ENCODE measurements at regions not wholly inside any gene's neighbourhood (a gene's known extent, or its start where the extent isn't known, plus 50 kb on each side); places are given as distances from the start of the nearest gene placed in this dataset.

- Mint-ChIP-seq H3K4me3 (no peak overlapping the region), H3K9me3 (no peaks in the 10 kb centered on the region), H3K27ac (no peak overlapping the region), H3K27me3 (peaks cover 0 to 8% of the 10 kb centered on the region in 2 donors), H3K36me3 (no peaks in the 10 kb centered on the region), H3K4me1 (no peaks in the 10 kb centered on the region)
- peaks cover 0 to 15% of the 10 kb centered on the region in 2 experiments for H3K27me3 ChIP-seq (replicated peaks in 1 of 2; ENCODE audit: control insufficient read depth in 2 of 2, extremely low read depth in 1 of 2, insufficient read depth in 2 of 2, low read length in 1 of 2)
- ATAC-seq (replicated peaks in 1 of 4) (no peak), DNase-seq (no peak)
- no peaks in the 10 kb centered on the region for H3K36me3 ChIP-seq (ENCODE audit: control insufficient read depth in 2 of 2, extremely low read depth in 1 of 2, insufficient read depth in 1 of 2, low read length in 1 of 2)
- H3K27ac ChIP-seq (ENCODE audit: low read length): no peak overlapping the region
- H3K9me3 ChIP-seq: no peaks in the 10 kb centered on the region
- ChIA-PET POLR2A (no interaction called here), CTCF (interaction anchor here in 1 of 2 donors (0.6 kb wide), 1 partner anchor 8 kb away, joined by 3 read pairs; no protein-coding TSS in a partner anchor)
- H3K4me3 ChIP-seq (ENCODE audit: control insufficient read depth in 1 of 2, extremely low read depth in 1 of 2, low read length in 1 of 2): no peak overlapping the region
- WGBS (ENCODE audit: insufficient coverage): 94% methylated on average over 2 of the region's 4 CpGs
- no peaks in the 10 kb centered on the region for H3K4me1 ChIP-seq (ENCODE audit: control insufficient read depth in 1 of 2, extremely low read depth in 1 of 2, insufficient read depth in 2 of 2, low read length in 2 of 2)
These were observed 154.4 kb upstream of the HES1 start for GRCh38 chr3:193981504-193981903.

GRCh38 chr3:193982258-193982659, 153.7 kb upstream of the HES1 start:
- H3K27me3 ChIP-seq (replicated peaks in 1 of 2; ENCODE audit: control insufficient read depth in 2 of 2, extremely low read depth in 1 of 2, insufficient read depth in 2 of 2, low read length in 1 of 2): peaks cover 0 to 14% of the 10 kb centered on the region in 2 experiments
- H3K36me3 ChIP-seq (ENCODE audit: control insufficient read depth in 2 of 2, extremely low read depth in 1 of 2, insufficient read depth in 1 of 2, low read length in 1 of 2): no peaks in the 10 kb centered on the region
- peaks cover 0 to 2% of the 10 kb centered on the region in 2 experiments for H3K4me1 ChIP-seq (ENCODE audit: control insufficient read depth in 1 of 2, extremely low read depth in 1 of 2, insufficient read depth in 2 of 2, low read length in 2 of 2)
- CTCF ChIA-PET: no interaction called here
- Mint-ChIP-seq H3K4me3 (no peak overlapping the region), H3K36me3 (no peaks in the 10 kb centered on the region), H3K4me1 (no peaks in the 10 kb centered on the region), H3K27ac (no peak overlapping the region), H3K27me3 (peaks cover 0 to 12% of the 10 kb centered on the region in 2 donors), H3K9me3 (no peaks in the 10 kb centered on the region)
- no peak overlapping the region for H3K27ac ChIP-seq (ENCODE audit: low read length)
- no peak for ATAC-seq (replicated peaks in 1 of 4)
- DNase-seq: no peak
- 95% methylated on average over 9 of the region's 11 CpGs for WGBS (ENCODE audit: insufficient coverage)
- no peak overlapping the region for H3K4me3 ChIP-seq (ENCODE audit: control insufficient read depth in 1 of 2, extremely low read depth in 1 of 2, low read length in 1 of 2)
- POLR2A ChIA-PET: no interaction called here
- no peaks in the 10 kb centered on the region for H3K9me3 ChIP-seq

GRCh38 chr3:193983846-193984818, 151.8 kb upstream of the HES1 start:
- Histone ChIP-seq H3K27me3 (replicated peaks in 1 of 2; ENCODE audit: control insufficient read depth in 2 of 2, extremely low read depth in 1 of 2, insufficient read depth in 2 of 2, low read length in 1 of 2) (peaks cover 0 to 9% of the 10 kb centered on the region in 2 experiments), H3K27ac (ENCODE audit: low read length) (no peak overlapping the region), H3K9me3 (no peaks in the 10 kb centered on the region), H3K4me1 (ENCODE audit: control insufficient read depth in 1 of 2, extremely low read depth in 1 of 2, insufficient read depth in 2 of 2, low read length in 2 of 2) (peaks cover 0 to 2% of the 10 kb centered on the region in 2 experiments), H3K4me3 (ENCODE audit: control insufficient read depth in 1 of 2, extremely low read depth in 1 of 2, low read length in 1 of 2) (no peak overlapping the region), H3K36me3 (ENCODE audit: control insufficient read depth in 2 of 2, extremely low read depth in 1 of 2, insufficient read depth in 1 of 2, low read length in 1 of 2) (no peaks in the 10 kb centered on the region)
- Mint-ChIP-seq H3K27me3 (peaks cover 0 to 19% of the 10 kb centered on the region in 2 donors), H3K27ac (no peak overlapping the region), H3K9me3 (no peaks in the 10 kb centered on the region), H3K4me1 (no peaks in the 10 kb centered on the region), H3K36me3 (no peaks in the 10 kb centered on the region), H3K4me3 (no peak overlapping the region)
- ATAC-seq (replicated peaks in 1 of 4) (no peak), DNase-seq (no peak)
- WGBS (ENCODE audit: insufficient coverage): 76% methylated on average over 3 of the region's 7 CpGs
- ChIA-PET CTCF (no interaction called here), POLR2A (no interaction called here)

GRCh38 chr3:193984876-193985275, 151.1 kb upstream of the HES1 start:
- POLR2A ChIA-PET: no interaction called here
- no peak for DNase-seq
- Mint-ChIP-seq H3K27me3 (peaks cover 0 to 19% of the 10 kb centered on the region in 2 donors), H3K36me3 (no peaks in the 10 kb centered on the region), H3K4me3 (no peak overlapping the region), H3K4me1 (no peaks in the 10 kb centered on the region), H3K9me3 (peaks cover 0 to 2% (median 0%) of the 10 kb centered on the region in 3 donors), H3K27ac (no peak overlapping the region)
- Histone ChIP-seq H3K4me1 (ENCODE audit: control insufficient read depth in 1 of 2, extremely low read depth in 1 of 2, insufficient read depth in 2 of 2, low read length in 2 of 2) (peaks cover 0 to 2% of the 10 kb centered on the region in 2 experiments), H3K27me3 (replicated peaks in 1 of 2; ENCODE audit: control insufficient read depth in 2 of 2, extremely low read depth in 1 of 2, insufficient read depth in 2 of 2, low read length in 1 of 2) (peaks cover 0 to 9% of the 10 kb centered on the region in 2 experiments), H3K36me3 (ENCODE audit: control insufficient read depth in 2 of 2, extremely low read depth in 1 of 2, insufficient read depth in 1 of 2, low read length in 1 of 2) (no peaks in the 10 kb centered on the region), H3K9me3 (no peaks in the 10 kb centered on the region), H3K4me3 (ENCODE audit: control insufficient read depth in 1 of 2, extremely low read depth in 1 of 2, low read length in 1 of 2) (no peak overlapping the region), H3K27ac (ENCODE audit: low read length) (no peak overlapping the region)
- no CpG with 5 or more reads among the region's 6 CpGs for WGBS (ENCODE audit: insufficient coverage)
- no peak for ATAC-seq (replicated peaks in 1 of 4)
- CTCF ChIA-PET: no interaction called here

GRCh38 chr3:193987186-193987585, 148.8 kb upstream of the HES1 start:
- no peaks in the 10 kb centered on the region for H3K36me3 ChIP-seq (ENCODE audit: control insufficient read depth in 2 of 2, extremely low read depth in 1 of 2, insufficient read depth in 1 of 2, low read length in 1 of 2)
- ATAC-seq (replicated peaks in 1 of 4) (no peak), DNase-seq (no peak)
- H3K4me1 Mint-ChIP-seq: no peaks in the 10 kb centered on the region
- no peak overlapping the region for H3K27ac ChIP-seq (ENCODE audit: low read length)
- no peak overlapping the region for H3K4me3 Mint-ChIP-seq
- H3K27me3 Mint-ChIP-seq: peaks cover 0 to 19% of the 10 kb centered on the region in 2 donors
- no peaks in the 10 kb centered on the region for H3K9me3 ChIP-seq
- no peak overlapping the region for H3K4me3 ChIP-seq (ENCODE audit: control insufficient read depth in 1 of 2, extremely low read depth in 1 of 2, low read length in 1 of 2)
- H3K4me1 ChIP-seq (ENCODE audit: control insufficient read depth in 1 of 2, extremely low read depth in 1 of 2, insufficient read depth in 2 of 2, low read length in 2 of 2): peaks cover 0 to 2% of the 10 kb centered on the region in 2 experiments
- H3K27me3 ChIP-seq (replicated peaks in 1 of 2; ENCODE audit: control insufficient read depth in 2 of 2, extremely low read depth in 1 of 2, insufficient read depth in 2 of 2, low read length in 1 of 2): peaks cover 0 to 6% of the 10 kb centered on the region in 2 experiments
- WGBS (ENCODE audit: insufficient coverage): 0% methylated on average over 1 of the region's 5 CpGs
- POLR2A ChIA-PET: no interaction called here
- H3K9me3 Mint-ChIP-seq: peaks cover 0 to 3% (median 0%) of the 10 kb centered on the region in 3 donors
- CTCF ChIA-PET: no interaction called here
- no peak overlapping the region for H3K27ac Mint-ChIP-seq
- no peaks in the 10 kb centered on the region for H3K36me3 Mint-ChIP-seq

- no CpG with 5 or more reads among the region's 1 CpG for WGBS (ENCODE audit: insufficient coverage)
- H3K4me3 ChIP-seq (ENCODE audit: control insufficient read depth in 1 of 2, extremely low read depth in 1 of 2, low read length in 1 of 2): no peak overlapping the region
- peaks cover 0 to 3% (median 0%) of the 10 kb centered on the region in 3 donors for H3K9me3 Mint-ChIP-seq
- ChIA-PET POLR2A (no interaction called here), CTCF (interaction anchor here in 1 of 2 donors (0.6 kb wide), 1 partner anchor 8 kb away, joined by 3 read pairs; no protein-coding TSS in a partner anchor)
- H3K9me3 ChIP-seq: no peaks in the 10 kb centered on the region
- peaks cover 0 to 2% of the 10 kb centered on the region in 2 experiments for H3K4me1 ChIP-seq (ENCODE audit: control insufficient read depth in 1 of 2, extremely low read depth in 1 of 2, insufficient read depth in 2 of 2, low read length in 2 of 2)
- no peak for ATAC-seq (replicated peaks in 1 of 4)
- H3K27me3 Mint-ChIP-seq: peaks cover 0 to 19% of the 10 kb centered on the region in 2 donors
- H3K4me1 Mint-ChIP-seq: no peaks in the 10 kb centered on the region
- no peak overlapping the region for H3K27ac Mint-ChIP-seq
- H3K36me3 Mint-ChIP-seq: no peaks in the 10 kb centered on the region
- H3K27me3 ChIP-seq (replicated peaks in 1 of 2; ENCODE audit: control insufficient read depth in 2 of 2, extremely low read depth in 1 of 2, insufficient read depth in 2 of 2, low read length in 1 of 2): peaks cover 0 to 8% of the 10 kb centered on the region in 2 experiments
- H3K36me3 ChIP-seq (ENCODE audit: control insufficient read depth in 2 of 2, extremely low read depth in 1 of 2, insufficient read depth in 1 of 2, low read length in 1 of 2): no peaks in the 10 kb centered on the region
- no peak overlapping the region for H3K27ac ChIP-seq (ENCODE audit: low read length)
- DNase-seq: no peak
- H3K4me3 Mint-ChIP-seq: no peak overlapping the region
These were observed 146.8 kb upstream of the HES1 start for GRCh38 chr3:193989186-193989585.
